Endothelial cell of umbilical vein (primary cell): ENCODE measurements at regions not wholly inside any gene's neighbourhood (a gene's known extent, or its start where the extent isn't known, plus 50 kb on each side); places are given as distances from the start of the nearest gene placed in this dataset.

Experiments used
- BruUV-seq: library from RNA; stranded (reverse); fragments of 400-500 nt; replicated peaks from 2 replicates; lab custom pipeline; 2021; lab: Mats Ljungman, UMichigan
- CTCF ChIA-PET: fragments of 300-600, 350-600 bp; sonication (Branson Sonifier 250); formaldehyde crosslinking; loops from one replicate; lab custom pipeline; 2021; ENCODE audit warnings: antibody characterized with exemption, inconsistent platforms; lab: Charles Lee
- POLR2A ChIA-PET: fragments of 300-600, 350-600 bp; sonication (Branson Sonifier 250); formaldehyde crosslinking; loops from one replicate; lab custom pipeline; 2021; ENCODE audit warnings: antibody characterized with exemption, inconsistent platforms; lab: Charles Lee
- DNase-seq: peaks from one replicate; pipeline ENCODE4 v3.0.0-alpha.2; 2011; ENCODE audit warnings: low read depth, low spot score
- FAIRE-seq: peaks from 2 replicates; lab custom pipeline; 2011; peaks lifted over from hg19 to GRCh38; lab: Jason Lieb, UNC
- H2AFZ ChIP-seq: 2 replicates; pipeline ENCODE4 v1.6.0; 2012; ENCODE audit warnings: low read depth, low read length, control low read depth, inconsistent platforms
- H3K27ac ChIP-seq: 2 replicates; pipeline ENCODE4 v1.5.1; 2011; ENCODE audit warnings: low read depth, mild to moderate bottlenecking, control low read depth, low read length, moderate library complexity; ENCODE audit not compliant: insufficient read depth
- H3K27me3 ChIP-seq, 2 experiments: 2 replicates each; pipeline versions ENCODE4 v1.6.0 to v1.6.1; 2011; ENCODE audit warnings: low read length in 2 of 2, mixed read lengths in 1 of 2; ENCODE audit not compliant: control insufficient read depth in 2 of 2, insufficient read depth in 2 of 2
- H3K36me3 ChIP-seq, 2 experiments: 2 replicates in 1 of 2; 3 replicates in 1 of 2; pipeline ENCODE4 v1.5.1; 2011; ENCODE audit warnings: low read length in 2 of 2, mild to moderate bottlenecking in 1 of 2, moderate library complexity in 1 of 2; ENCODE audit not compliant: control insufficient read depth in 2 of 2, insufficient read depth in 2 of 2; ENCODE audit errors: extremely low read depth in 1 of 2
- H3K4me1 ChIP-seq: 3 replicates; pipeline ENCODE4 v1.5.1; 2011; ENCODE audit warnings: mild to moderate bottlenecking, low read length; ENCODE audit not compliant: control insufficient read depth, insufficient read depth; ENCODE audit errors: extremely low read depth
- H3K4me2 ChIP-seq: 2 replicates; pipeline ENCODE4 v1.6.1; 2011; ENCODE audit warnings: low read length, control low read depth, mixed read lengths; ENCODE audit not compliant: insufficient read depth
- H3K4me3 ChIP-seq, 3 experiments: fragments of 200-600 bp in 1 of 3; sonication (generic), shearing (Covaris generic) in 1 of 3; replicated peaks in 1 of 3; 2 replicates each; pipeline ENCODE4 v1.5.1; 2011 to 2016; ENCODE audit warnings: control low read depth in 3 of 3, low read length in 3 of 3, mild to moderate bottlenecking in 2 of 3, inconsistent platforms in 1 of 3, low read depth in 1 of 3, moderate library complexity in 1 of 3; ENCODE audit not compliant: insufficient read depth in 1 of 3
- H3K79me2 ChIP-seq: 2 replicates; pipeline ENCODE4 v1.6.0; 2012; ENCODE audit warnings: low read length, inconsistent platforms; ENCODE audit not compliant: control insufficient read depth, insufficient read depth
- H3K9ac ChIP-seq: replicated peaks from 2 replicates; pipeline ENCODE3; 2011; ENCODE audit warnings: low read length, control low read depth; ENCODE audit not compliant: insufficient read depth; ENCODE audit errors: extremely low read depth
- H3K9me1 ChIP-seq: replicated peaks from 3 replicates; pipeline ENCODE4 v1.6.0; 2011; ENCODE audit warnings: mild to moderate bottlenecking, low read length; ENCODE audit not compliant: control insufficient read depth, insufficient read depth; ENCODE audit errors: extremely low read depth
- H3K9me3 ChIP-seq: replicated peaks from 2 replicates; pipeline ENCODE4 v1.5.1; 2012; ENCODE audit warnings: low read length, inconsistent platforms; ENCODE audit not compliant: control insufficient read depth, insufficient read depth
- H4K20me1 ChIP-seq: replicated peaks from 2 replicates; pipeline ENCODE3; 2011; ENCODE audit warnings: mild to moderate bottlenecking, low read length; ENCODE audit not compliant: control insufficient read depth, insufficient read depth; ENCODE audit errors: extremely low read depth
- CTCF ChIP-seq, 2 donors: IDR thresholded peaks; 1 replicate in 1 of 2; 2 replicates in 1 of 2; pipeline ENCODE4 v1.5.1; 2011; ENCODE audit warnings: low read length in 2 of 2, mild to moderate bottlenecking in 2 of 2, moderate library complexity in 2 of 2, control low read depth in 1 of 2, inconsistent platforms in 1 of 2, low read depth in 1 of 2; ENCODE audit not compliant: insufficient read depth in 1 of 2; ENCODE audit errors: extremely low read depth in 1 of 2
- EZH2 ChIP-seq: IDR thresholded peaks from 2 replicates; pipeline ENCODE4 v1.6.1; 2012; ENCODE audit warnings: borderline replicate concordance, low read depth, mild to moderate bottlenecking, moderate library complexity, low read length, inconsistent platforms; ENCODE audit not compliant: severe bottlenecking
- FOS ChIP-seq: IDR thresholded peaks from 2 replicates; pipeline ENCODE4 v1.6.1; 2011; ENCODE audit warnings: mild to moderate bottlenecking, low read length, moderate library complexity, borderline replicate concordance; ENCODE audit not compliant: insufficient read depth
- GATA2 ChIP-seq: IDR thresholded peaks from 2 replicates; pipeline ENCODE4 v1.7.0; 2011; ENCODE audit warnings: low read depth, mild to moderate bottlenecking, moderate library complexity, mixed read lengths, low read length; ENCODE audit not compliant: insufficient read length, insufficient read depth
- JUN ChIP-seq: IDR thresholded peaks from 2 replicates; pipeline ENCODE4 v1.6.1; 2011; ENCODE audit warnings: borderline replicate concordance, low read depth; ENCODE audit not compliant: insufficient read length, insufficient read depth
- MYC ChIP-seq: IDR thresholded peaks from one replicate; pipeline ENCODE4 v1.6.1; 2011; ENCODE audit warnings: mild to moderate bottlenecking, low read depth, low read length
- POLR2A ChIP-seq: IDR thresholded peaks from 2 replicates; pipeline ENCODE4 v1.6.1; 2012; ENCODE audit warnings: low read depth, mild to moderate bottlenecking, control low read depth, low read length
- POLR2AphosphoS5 ChIP-seq: IDR thresholded peaks from 2 replicates; pipeline ENCODE4 v1.6.1; 2012; ENCODE audit warnings: low read depth, mild to moderate bottlenecking, control low read depth, low read length, moderate library complexity; ENCODE audit not compliant: insufficient read depth
- dilution Hi-C: fragments of 300-500 bp; cut with MboI; formaldehyde crosslinking; loops from one replicate; pipeline ENCODE4 v1.15.0; 2019; ENCODE audit warnings: low sequenced_read_pairs; ENCODE audit not compliant: extremely low pct_ligation_motif_present
- intact Hi-C: fragments of 100-400 bp; cut with micrococcal nuclease; formaldehyde crosslinking; loops from one replicate; pipeline ENCODE4 v1.10.0; 2022
- TF ChIP-seq, protein P1 (sequence below): IDR thresholded peaks from 2 replicates; pipeline ENCODE4 v1.6.1; 2011; ENCODE audit not compliant: insufficient read depth, insufficient read length

GRCh38 chr6:121823437-121823851, 388.0 kb downstream of the GJA1 start:
- Histone ChIP-seq H3K9me1 (no peaks in the 10 kb centered on the region), H3K27ac (no peak overlapping the region), H4K20me1 (no peaks in the 10 kb centered on the region), H3K27me3 (no peaks in the 10 kb centered on the region), H3K4me3 (no peak overlapping the region), H3K9ac (no peak overlapping the region), H3K4me1 (peaks cover 15% of the 10 kb centered on the region), H2AFZ (no peak overlapping the region), H3K36me3 (no peaks in the 10 kb centered on the region), H3K4me2 (no peak overlapping the region), H3K79me2 (no peaks in the 10 kb centered on the region), H3K9me3 (no peaks in the 10 kb centered on the region)
- no peak for TF ChIP-seq JUN
- TF ChIP-seq, protein P1, sequence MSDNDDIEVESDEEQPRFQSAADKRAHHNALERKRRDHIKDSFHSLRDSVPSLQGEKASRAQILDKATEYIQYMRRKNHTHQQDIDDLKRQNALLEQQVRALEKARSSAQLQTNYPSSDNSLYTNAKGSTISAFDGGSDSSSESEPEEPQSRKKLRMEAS = no peak
- TF ChIP-seq FOS = no peak
- TF ChIP-seq POLR2AphosphoS5 = no peak
- TF ChIP-seq POLR2A = no peak
- no peak for TF ChIP-seq CTCF (IDR thresholded peaks at IDR 0.05; ENCODE audit: extremely low read depth in 1 of 2, insufficient read depth in 1 of 2, low read depth in 1 of 2, low read length in 2 of 2)
- TF ChIP-seq EZH2 = no peak
- no peak for TF ChIP-seq MYC
- TF ChIP-seq GATA2 = no peak
- dilution Hi-C loops = no loop called here
- no peak for FAIRE-seq
- intact Hi-C loops = no loop called here
- BruUV-seq = no TSS peak
- ChIA-PET POLR2A (no interaction called here), CTCF (interaction anchor here (0.6 to 1.2 kb wide), 3 partner anchors 57 to 353 kb away, joined by 3 to 4 read pairs (median 3); no protein-coding TSS in a partner anchor)
- peak; percentile 22 for DNase-seq
